ENCODE measurements at regions not wholly inside any gene's neighbourhood (a gene's known extent, or its start where the extent isn't known, plus 50 kb on each side); places are given as distances from the start of the nearest gene placed in this dataset.

GRCh38 chr10:78696791-78697395 is 371.9 kb upstream of the ZMIZ1 start:
- Histone ChIP-seq H3K27ac (ENCODE audit: low read depth, low read length) (no peak overlapping the region), H3K9ac (ENCODE audit: low read length) (no peak overlapping the region)

GRCh38 chr10:78699971-78700370 is 368.8 kb upstream of the ZMIZ1 start:
- Histone ChIP-seq H3K4me3 (ENCODE audit: low read depth in 1 of 2, low read length in 2 of 2) (no peak overlapping the region), H3K9ac (ENCODE audit: low read length) (no peak overlapping the region), H3K27ac (ENCODE audit: low read depth, low read length) (no peak overlapping the region), H3K27me3 (ENCODE audit: control insufficient read depth in 1 of 2, insufficient read depth in 2 of 2, low read length in 2 of 2) (no peaks in the 10 kb centered on the region), H3K4me1 (ENCODE audit: insufficient read depth, low read length) (peaks cover 7% of the 10 kb centered on the region), H3K36me3 (ENCODE audit: insufficient read depth, low read length) (no peaks in the 10 kb centered on the region), H3K9me3 (ENCODE audit: low read length) (no peaks in the 10 kb centered on the region)

More at GRCh38 chr10:78696791-78697395, 371.9 kb upstream of the ZMIZ1 start:
- H3K27me3 ChIP-seq (ENCODE audit: control insufficient read depth in 1 of 2, insufficient read depth in 2 of 2, low read length in 2 of 2), result no peaks in the 10 kb centered on the region
- H3K9me3 ChIP-seq (ENCODE audit: low read length), result no peaks in the 10 kb centered on the region
- no peaks in the 10 kb centered on the region for H3K36me3 ChIP-seq (ENCODE audit: insufficient read depth, low read length)
- peaks cover 7% of the 10 kb centered on the region for H3K4me1 ChIP-seq (ENCODE audit: insufficient read depth, low read length)
- H3K4me3 ChIP-seq (ENCODE audit: low read depth in 1 of 2, low read length in 2 of 2), result no peak overlapping the region

DNA sequence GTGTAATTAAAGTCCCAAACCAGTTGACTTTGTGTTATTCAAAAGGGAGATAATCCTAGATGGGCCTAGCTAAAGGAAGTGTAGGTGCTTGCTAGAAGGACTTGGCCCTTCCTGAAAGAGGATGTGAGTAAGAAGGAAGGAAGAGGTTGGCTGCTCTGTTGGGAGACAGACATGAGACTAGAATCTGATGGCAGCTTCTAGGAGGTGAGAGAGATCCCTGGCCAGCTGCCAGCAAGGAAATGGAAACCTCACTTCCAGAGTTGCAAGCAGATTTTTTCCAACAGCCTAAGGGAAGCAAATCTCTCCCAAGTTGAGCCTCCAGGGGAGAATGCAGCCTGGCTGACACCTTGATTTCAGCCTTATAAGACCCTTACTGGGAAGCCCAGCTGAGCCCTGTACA is 368.4 kb upstream of the ZMIZ1 start:
- Histone ChIP-seq H3K9ac (ENCODE audit: low read length) (no peak overlapping the region), H3K36me3 (ENCODE audit: insufficient read depth, low read length) (no peaks in the 10 kb centered on the region), H3K27me3 (ENCODE audit: control insufficient read depth in 1 of 2, insufficient read depth in 2 of 2, low read length in 2 of 2) (no peaks in the 10 kb centered on the region), H3K27ac (ENCODE audit: low read depth, low read length) (no peak overlapping the region), H3K9me3 (ENCODE audit: low read length) (no peaks in the 10 kb centered on the region), H3K4me1 (ENCODE audit: insufficient read depth, low read length) (peaks cover 7% of the 10 kb centered on the region), H3K4me3 (ENCODE audit: low read depth in 1 of 2, low read length in 2 of 2) (no peak overlapping the region)

DNA sequence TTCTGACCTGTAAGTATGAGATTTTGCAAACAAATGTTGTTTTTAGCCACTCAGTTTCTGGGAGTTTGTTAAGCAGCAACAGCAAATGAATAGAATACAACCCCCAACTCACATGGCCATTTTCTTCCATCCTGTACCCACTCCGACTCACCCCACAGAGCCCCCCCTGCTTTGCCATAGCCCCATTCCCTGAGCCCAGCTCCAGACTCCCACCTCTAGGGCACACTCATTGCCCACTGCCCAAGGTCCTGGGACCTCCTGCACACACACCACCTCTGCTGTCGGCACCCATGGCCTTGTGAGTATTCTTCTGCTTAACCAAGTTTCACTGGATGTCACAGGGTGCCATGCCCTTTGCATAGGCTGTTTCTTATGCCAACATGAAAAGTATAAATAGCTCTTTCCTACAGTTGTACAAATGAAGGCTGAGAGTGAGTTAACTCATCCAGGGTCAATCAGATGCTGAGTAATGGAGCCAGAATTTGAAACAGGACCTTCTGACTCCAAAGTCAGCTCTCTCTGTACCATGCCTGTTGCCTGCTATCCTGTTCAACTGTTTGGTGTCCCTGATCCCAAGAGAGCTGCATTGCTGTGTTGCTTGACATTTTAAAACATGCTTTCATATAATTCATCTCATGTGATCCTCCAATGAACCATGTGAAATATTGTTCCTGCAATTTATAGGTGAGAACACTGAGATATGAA is 367.8 kb upstream of the ZMIZ1 start:
- H3K27me3 ChIP-seq (ENCODE audit: control insufficient read depth in 1 of 2, insufficient read depth in 2 of 2, low read length in 2 of 2), result no peaks in the 10 kb centered on the region
- H3K27ac ChIP-seq (ENCODE audit: low read depth, low read length), result no peak overlapping the region
- H3K4me3 ChIP-seq (ENCODE audit: low read depth in 1 of 2, low read length in 2 of 2), result no peak overlapping the region
- H3K9ac ChIP-seq (ENCODE audit: low read length), result no peak overlapping the region
- peaks cover 7% of the 10 kb centered on the region for H3K4me1 ChIP-seq (ENCODE audit: insufficient read depth, low read length)
- no peaks in the 10 kb centered on the region for H3K9me3 ChIP-seq (ENCODE audit: low read length)
- H3K36me3 ChIP-seq (ENCODE audit: insufficient read depth, low read length), result no peaks in the 10 kb centered on the region

DNA sequence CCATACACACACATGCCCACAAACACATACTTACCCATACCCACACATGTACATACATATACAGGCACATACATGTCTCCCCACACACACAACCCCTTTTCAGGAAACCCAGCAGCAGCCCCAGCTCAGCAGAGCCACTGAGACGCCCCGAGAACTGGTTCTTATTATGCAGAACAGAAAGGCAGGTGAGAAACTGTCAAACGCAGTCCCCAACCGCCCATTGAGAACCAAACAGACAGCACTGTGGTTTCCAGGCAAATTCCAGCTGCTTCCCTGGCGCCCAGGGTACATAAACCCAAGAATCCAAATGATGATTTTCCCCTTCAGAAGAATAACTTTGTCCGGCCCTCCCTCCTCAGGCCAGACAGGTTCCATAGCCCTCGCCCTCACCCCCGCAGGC is 366.6 kb upstream of the ZMIZ1 start:
- Histone ChIP-seq H3K36me3 (ENCODE audit: insufficient read depth, low read length) (no peaks in the 10 kb centered on the region), H3K9ac (ENCODE audit: low read length) (no peak overlapping the region), H3K27ac (ENCODE audit: low read depth, low read length) (no peak overlapping the region), H3K4me1 (ENCODE audit: insufficient read depth, low read length) (peaks cover 2% of the 10 kb centered on the region), H3K27me3 (ENCODE audit: control insufficient read depth in 1 of 2, insufficient read depth in 2 of 2, low read length in 2 of 2) (no peaks in the 10 kb centered on the region), H3K4me3 (ENCODE audit: low read depth in 1 of 2, low read length in 2 of 2) (no peak overlapping the region), H3K9me3 (ENCODE audit: low read length) (no peaks in the 10 kb centered on the region)

- Histone ChIP-seq H3K4me1 (ENCODE audit: insufficient read depth, low read length) (no peaks in the 10 kb centered on the region), H3K27ac (ENCODE audit: low read depth, low read length) (no peak overlapping the region), H3K27me3 (ENCODE audit: control insufficient read depth in 1 of 2, insufficient read depth in 2 of 2, low read length in 2 of 2) (no peaks in the 10 kb centered on the region), H3K36me3 (ENCODE audit: insufficient read depth, low read length) (no peaks in the 10 kb centered on the region), H3K9ac (ENCODE audit: low read length) (no peak overlapping the region), H3K9me3 (ENCODE audit: low read length) (no peaks in the 10 kb centered on the region), H3K4me3 (ENCODE audit: low read depth in 1 of 2, low read length in 2 of 2) (no peak overlapping the region)
Observed at GRCh38 chr10:78702876-78703275, 365.9 kb upstream of the ZMIZ1 start.

- Histone ChIP-seq H3K9me3 (ENCODE audit: low read length) (no peaks in the 10 kb centered on the region), H3K36me3 (ENCODE audit: insufficient read depth, low read length) (no peaks in the 10 kb centered on the region)
Observed at GRCh38 chr10:78703593-78703992, 365.2 kb upstream of the ZMIZ1 start.

DNA sequence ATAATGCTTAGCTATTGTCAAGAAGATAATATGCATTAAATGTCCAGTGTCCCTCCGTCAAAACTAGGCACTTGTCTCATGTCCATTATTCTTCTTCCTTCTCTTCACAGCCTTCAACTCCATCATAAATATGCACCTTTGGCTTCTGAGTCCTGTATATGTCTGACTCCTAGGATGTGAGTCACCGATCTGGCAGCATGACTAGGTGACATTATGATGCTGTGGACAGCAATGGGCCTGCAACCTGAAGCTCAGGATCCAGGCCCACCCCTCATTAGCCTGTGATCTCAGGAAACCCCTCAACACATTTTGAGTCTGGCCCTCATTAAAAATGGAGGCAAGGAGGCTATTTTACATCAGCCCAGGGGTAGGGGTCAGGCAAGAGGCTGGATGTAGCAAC is 362.5 kb upstream of the ZMIZ1 start:
- no peaks in the 10 kb centered on the region for H3K9me3 ChIP-seq (ENCODE audit: low read length)
- no peak overlapping the region for H3K27ac ChIP-seq (ENCODE audit: low read depth, low read length)
- H3K4me1 ChIP-seq (ENCODE audit: insufficient read depth, low read length), result no peaks in the 10 kb centered on the region
- H3K36me3 ChIP-seq (ENCODE audit: insufficient read depth, low read length), result no peaks in the 10 kb centered on the region
- H3K4me3 ChIP-seq (ENCODE audit: low read depth in 1 of 2, low read length in 2 of 2), result no peak overlapping the region
- no peak overlapping the region for H3K9ac ChIP-seq (ENCODE audit: low read length)
- H3K27me3 ChIP-seq (ENCODE audit: control insufficient read depth in 1 of 2, insufficient read depth in 2 of 2, low read length in 2 of 2), result no peaks in the 10 kb centered on the region

More at GRCh38 chr10:78703593-78703992, 365.2 kb upstream of the ZMIZ1 start:
- Histone ChIP-seq H3K27ac (ENCODE audit: low read depth, low read length) (no peak overlapping the region), H3K27me3 (ENCODE audit: control insufficient read depth in 1 of 2, insufficient read depth in 2 of 2, low read length in 2 of 2) (no peaks in the 10 kb centered on the region), H3K4me3 (ENCODE audit: low read depth in 1 of 2, low read length in 2 of 2) (no peak overlapping the region), H3K4me1 (ENCODE audit: insufficient read depth, low read length) (no peaks in the 10 kb centered on the region), H3K9ac (ENCODE audit: low read length) (no peak overlapping the region)

- no peak overlapping the region for H3K4me3 ChIP-seq (ENCODE audit: low read depth in 1 of 2, low read length in 2 of 2)
- no peaks in the 10 kb centered on the region for H3K4me1 ChIP-seq (ENCODE audit: insufficient read depth, low read length)
- H3K9ac ChIP-seq (ENCODE audit: low read length), result no peak overlapping the region
- H3K27ac ChIP-seq (ENCODE audit: low read depth, low read length), result no peak overlapping the region
- H3K9me3 ChIP-seq (ENCODE audit: low read length), result no peaks in the 10 kb centered on the region
- H3K36me3 ChIP-seq (ENCODE audit: insufficient read depth, low read length), result no peaks in the 10 kb centered on the region
- H3K27me3 ChIP-seq (ENCODE audit: control insufficient read depth in 1 of 2, insufficient read depth in 2 of 2, low read length in 2 of 2), result no peaks in the 10 kb centered on the region
Observed at GRCh38 chr10:78706726-78707540, 361.8 kb upstream of the ZMIZ1 start.

DNA sequence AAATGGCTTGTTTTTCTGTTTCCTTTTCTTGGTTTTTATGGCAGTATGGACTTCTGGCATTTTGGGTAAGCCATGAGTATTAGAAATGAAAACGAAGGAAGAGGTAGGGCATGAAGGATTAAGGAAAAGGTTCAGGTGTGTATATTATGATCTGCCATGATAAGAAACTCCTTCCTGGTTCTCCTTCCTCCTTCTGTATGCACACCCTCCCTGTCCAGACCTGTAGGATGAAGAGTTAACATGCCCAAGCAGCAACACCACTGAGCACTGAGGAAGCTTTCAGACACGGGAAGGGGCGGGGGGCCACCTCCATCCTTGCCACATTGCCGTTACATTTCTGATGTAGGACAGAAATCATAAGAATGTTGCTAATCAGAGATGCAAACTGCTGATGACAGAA is 361.0 kb upstream of the ZMIZ1 start:
- Histone ChIP-seq H3K4me3 (ENCODE audit: low read depth in 1 of 2, low read length in 2 of 2) (no peak overlapping the region), H3K27me3 (ENCODE audit: control insufficient read depth in 1 of 2, insufficient read depth in 2 of 2, low read length in 2 of 2) (no peaks in the 10 kb centered on the region), H3K9ac (ENCODE audit: low read length) (no peak overlapping the region), H3K9me3 (ENCODE audit: low read length) (no peaks in the 10 kb centered on the region), H3K27ac (ENCODE audit: low read depth, low read length) (no peak overlapping the region), H3K36me3 (ENCODE audit: insufficient read depth, low read length) (no peaks in the 10 kb centered on the region), H3K4me1 (ENCODE audit: insufficient read depth, low read length) (no peaks in the 10 kb centered on the region)

GRCh38 chr10:78712147-78712546 is 356.6 kb upstream of the ZMIZ1 start:
- Histone ChIP-seq H3K9ac (ENCODE audit: low read length) (no peak overlapping the region), H3K4me1 (ENCODE audit: insufficient read depth, low read length) (peaks cover 2% of the 10 kb centered on the region), H3K36me3 (ENCODE audit: insufficient read depth, low read length) (no peaks in the 10 kb centered on the region), H3K9me3 (ENCODE audit: low read length) (no peaks in the 10 kb centered on the region), H3K4me3 (ENCODE audit: low read depth in 1 of 2, low read length in 2 of 2) (no peak overlapping the region), H3K27me3 (ENCODE audit: control insufficient read depth in 1 of 2, insufficient read depth in 2 of 2, low read length in 2 of 2) (no peaks in the 10 kb centered on the region), H3K27ac (ENCODE audit: low read depth, low read length) (no peak overlapping the region)
